Activated T-cell treated with anti-CD3 and anti-CD28 coated beads, Interleukin-2, amount 50 U/mL, for 4 hours (primary cell): ENCODE measurements at regions not wholly inside any gene's neighbourhood (a gene's known extent, or its start where the extent isn't known, plus 50 kb on each side); places are given as distances from the start of the nearest gene placed in this dataset.
"Not testable (repeated sequence)": the region's sequence is repeated elsewhere in the genome, so short reads cannot be mapped to it uniquely, and the experiment has no call there.

Experiments used
- ATAC-seq, 2 donors: fragments of 200-7000 bp; cut with Tn5 transposase; one replicate each; pipeline ENCODE4 v1.10.0; 2021
- DNase-seq: peaks from one replicate; pipeline ENCODE4 v3.0.0-alpha.2; 2020
- H3K27me3 Mint-ChIP-seq: one replicate; pipeline ENCODE4 v1.8.0; 2021; ENCODE audit warnings: low read depth, mixed read lengths
- H3K36me3 Mint-ChIP-seq: one replicate; pipeline ENCODE4 v1.8.0; 2022; ENCODE audit warnings: mixed read lengths; ENCODE audit not compliant: insufficient read depth
- H3K4me1 Mint-ChIP-seq: one replicate; pipeline ENCODE4 v1.8.0; 2021; ENCODE audit warnings: low read depth, mixed read lengths
- H3K4me3 Mint-ChIP-seq: one replicate; pipeline ENCODE4 v1.8.0; 2021; ENCODE audit warnings: mild to moderate bottlenecking, moderate library complexity, mixed read lengths
- H3K9me3 Mint-ChIP-seq: one replicate; pipeline ENCODE4 v1.8.0; 2021; ENCODE audit warnings: mixed read lengths

DNA sequence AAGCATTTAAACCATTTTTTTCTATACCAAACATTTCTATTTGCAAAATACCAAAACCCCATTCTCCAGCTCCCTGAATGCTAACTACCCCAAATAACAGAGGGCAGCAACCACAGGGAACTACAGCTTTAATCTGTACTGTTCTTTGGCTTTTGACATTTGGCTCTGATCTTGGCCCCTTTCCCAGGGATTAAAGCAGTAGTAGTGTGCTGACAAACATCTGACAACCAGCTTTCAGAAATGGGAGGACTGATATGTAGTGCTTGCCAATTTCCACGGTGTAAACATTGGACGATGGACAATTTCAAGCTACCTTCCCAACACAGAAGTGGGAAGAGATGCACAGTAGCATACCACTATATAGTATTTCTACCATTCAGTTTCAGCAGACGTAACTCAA lies 88.4 kb upstream of the TEAD1 start:
- ATAC-seq: no peak
- no peak for DNase-seq
- no peak overlapping the region for H3K4me3 Mint-ChIP-seq
- peaks cover 3% of the 10 kb centered on the region for H3K4me1 Mint-ChIP-seq
- H3K36me3 Mint-ChIP-seq: no peaks in the 10 kb centered on the region
- peaks cover 12% of the 10 kb centered on the region for H3K27me3 Mint-ChIP-seq
- H3K9me3 Mint-ChIP-seq: no peaks in the 10 kb centered on the region

DNA sequence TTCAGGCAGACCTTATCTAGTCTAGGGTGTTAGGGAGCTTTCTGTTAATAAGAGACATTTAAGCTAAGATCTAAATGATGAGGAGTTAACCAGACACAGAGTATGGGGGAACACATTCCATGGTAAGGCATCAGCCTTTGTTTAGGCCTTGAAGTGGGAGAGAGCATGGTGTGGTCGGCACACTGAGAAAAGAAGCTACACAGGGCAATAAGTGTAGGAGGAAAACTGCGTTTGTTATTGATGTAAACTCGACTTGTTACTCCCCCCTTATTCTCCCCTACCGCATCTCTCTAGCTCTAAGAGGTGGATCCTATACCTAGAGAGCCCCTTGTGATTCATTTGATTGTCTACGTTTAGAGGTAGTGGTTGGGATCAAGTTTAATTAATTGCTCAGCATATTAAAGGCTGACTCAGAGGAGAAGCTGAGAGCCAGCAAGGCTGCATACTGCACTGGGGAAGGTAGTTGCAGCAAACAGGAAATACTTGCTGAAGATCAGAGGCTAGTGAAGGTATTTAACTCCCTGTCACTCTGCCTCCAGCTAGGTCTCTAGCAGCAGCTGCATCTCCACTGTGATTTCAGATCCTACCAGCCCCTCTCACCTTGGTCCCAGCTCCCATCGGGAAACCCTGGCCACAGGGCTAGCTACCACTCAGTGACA lies 86.8 kb upstream of the TEAD1 start:
- Mint-ChIP-seq H3K4me1 (peaks cover 3% of the 10 kb centered on the region), H3K36me3 (no peaks in the 10 kb centered on the region), H3K9me3 (no peaks in the 10 kb centered on the region), H3K27me3 (peaks cover 11% of the 10 kb centered on the region), H3K4me3 (no peak overlapping the region)
- DNase-seq (no peak), ATAC-seq (no peak)

DNA sequence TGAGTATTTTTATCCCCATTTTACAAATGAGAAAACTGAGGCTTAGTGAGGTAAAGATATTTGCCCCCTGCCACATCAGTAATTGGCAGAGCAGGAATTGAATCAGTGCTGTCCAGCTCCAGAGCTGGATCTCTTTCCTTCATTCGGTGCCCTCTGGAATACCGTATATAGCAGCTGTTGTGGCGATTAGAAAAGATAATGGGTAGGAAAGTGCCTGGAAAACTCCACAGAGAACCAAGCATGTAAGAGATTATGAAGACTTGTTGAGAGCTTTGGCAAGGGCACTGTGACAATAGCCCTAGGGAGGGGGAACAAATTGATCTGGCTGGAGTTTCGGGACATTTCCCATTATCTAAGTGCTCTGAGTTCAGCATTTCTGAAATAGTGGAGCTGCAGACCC lies 82.5 kb upstream of the TEAD1 start:
- no peak for ATAC-seq
- H3K4me1 Mint-ChIP-seq: peaks cover 3% of the 10 kb centered on the region
- no peak overlapping the region for H3K4me3 Mint-ChIP-seq
- no peak for DNase-seq
- no peaks in the 10 kb centered on the region for H3K36me3 Mint-ChIP-seq
- H3K9me3 Mint-ChIP-seq: peaks cover 6% of the 10 kb centered on the region
- H3K27me3 Mint-ChIP-seq: peaks cover 11% of the 10 kb centered on the region

DNA sequence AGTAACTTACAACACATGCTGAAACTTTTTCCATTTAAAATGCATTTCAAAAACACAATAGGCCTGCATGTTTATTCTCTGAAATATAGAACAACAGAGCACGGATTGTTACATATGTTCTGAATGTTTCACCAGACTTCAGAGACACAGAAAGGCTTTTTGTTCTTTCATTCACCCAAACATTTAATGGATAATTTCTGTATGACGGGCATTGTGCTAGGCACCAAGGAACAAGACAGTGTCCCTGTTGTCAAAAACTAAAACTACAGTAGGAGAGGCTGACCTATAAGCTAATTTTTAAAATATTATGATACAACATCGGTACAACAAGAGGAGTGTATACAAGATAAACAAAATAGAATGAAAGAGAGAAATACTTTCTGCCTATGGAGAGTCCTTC lies 81.9 kb upstream of the TEAD1 start:
- Mint-ChIP-seq H3K36me3 (no peaks in the 10 kb centered on the region), H3K9me3 (peaks cover 6% of the 10 kb centered on the region), H3K4me1 (peaks cover 2% of the 10 kb centered on the region), H3K4me3 (no peak overlapping the region), H3K27me3 (peaks cover 11% of the 10 kb centered on the region)
- DNase-seq: no peak
- no peak for ATAC-seq

DNA sequence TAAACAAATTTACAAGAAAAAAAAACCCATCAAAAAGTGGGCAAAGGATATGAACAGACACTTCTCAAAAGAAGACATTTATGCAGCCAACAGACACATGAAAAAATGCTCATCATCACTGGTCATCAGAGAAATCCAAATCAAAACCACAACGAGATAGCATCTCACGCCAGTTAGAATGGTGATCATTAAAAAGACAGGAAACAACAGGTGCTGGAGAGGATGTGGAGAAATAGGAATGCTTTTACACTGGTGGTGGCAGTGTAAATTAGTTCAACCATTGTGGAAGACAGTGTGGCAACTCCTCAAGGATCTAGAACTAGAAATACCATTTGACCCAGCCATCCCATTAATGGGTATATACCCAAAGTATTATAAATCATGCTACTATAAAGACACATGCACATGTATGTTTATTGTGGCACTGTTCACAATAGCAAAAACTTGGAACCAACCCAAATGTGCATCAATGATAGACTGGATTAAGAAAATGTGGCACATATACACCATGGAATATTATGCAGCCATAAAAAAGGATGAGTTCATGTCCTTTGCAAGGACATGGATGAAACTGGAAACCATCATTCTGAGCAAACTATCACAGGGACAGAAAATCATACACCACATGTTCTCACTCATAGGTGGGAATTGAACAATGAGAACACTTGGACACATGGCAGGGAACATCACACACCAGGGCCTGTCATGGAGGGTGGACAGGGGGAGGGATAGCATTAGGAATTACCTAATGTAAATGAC lies 79.0 kb upstream of the TEAD1 start:
- not testable (repeated sequence) for H3K9me3 Mint-ChIP-seq

DNA sequence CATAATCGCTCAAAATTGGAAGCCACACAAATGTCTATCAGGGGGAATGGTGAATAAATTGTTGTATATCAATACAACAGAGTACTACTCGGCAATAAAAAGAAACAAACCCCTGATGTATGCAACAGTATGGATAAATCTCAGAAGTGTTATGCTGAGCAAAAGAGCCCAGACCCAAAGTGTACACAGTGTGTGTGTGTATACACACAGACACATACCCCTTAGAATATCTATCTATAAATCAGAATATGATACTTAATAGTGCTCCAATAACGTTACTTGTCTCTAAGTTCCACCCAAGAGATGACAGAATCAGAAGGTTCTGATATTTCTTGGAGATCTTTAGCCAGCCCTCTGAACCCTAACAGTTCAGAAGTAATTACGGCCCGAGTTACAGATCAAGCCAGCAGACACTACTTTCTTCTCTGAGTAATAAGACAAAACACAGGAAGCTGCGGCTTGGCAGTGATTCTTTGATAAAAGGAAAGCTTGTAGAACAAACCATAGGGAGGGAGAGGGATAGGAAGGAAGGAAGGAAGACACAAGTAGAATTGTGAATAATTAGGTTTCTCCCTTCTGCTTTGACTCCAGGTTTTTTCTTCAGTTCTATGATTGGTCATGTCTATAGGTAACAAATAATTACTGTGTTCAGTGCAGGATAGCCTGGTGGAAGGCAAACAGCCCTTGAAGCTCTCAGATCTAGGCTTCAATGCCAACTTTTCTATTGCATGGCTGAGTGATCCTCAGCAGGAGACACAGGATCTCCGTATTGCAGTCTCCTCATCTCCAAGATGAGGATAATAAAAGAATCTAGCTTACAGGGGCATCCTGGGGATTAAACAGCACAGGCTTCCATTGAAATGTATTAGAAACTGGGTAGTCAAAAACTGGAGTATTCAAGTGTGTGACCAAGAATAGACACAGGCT lies 75.6 kb upstream of the TEAD1 start:
- Mint-ChIP-seq H3K9me3 (peaks cover 6% of the 10 kb centered on the region), H3K36me3 (no peaks in the 10 kb centered on the region), H3K4me3 (no peak overlapping the region), H3K4me1 (peaks cover 16% of the 10 kb centered on the region), H3K27me3 (peaks cover 11% of the 10 kb centered on the region)
- ATAC-seq (no peak), DNase-seq (no peak)

More for the DNA sequence above, 79.0 kb upstream of the TEAD1 start:
- ATAC-seq, H3K4me3 Mint-ChIP-seq, DNase-seq, H3K36me3 Mint-ChIP-seq, H3K27me3 Mint-ChIP-seq: not testable (repeated sequence)
- peaks cover 16% of the 10 kb centered on the region for H3K4me1 Mint-ChIP-seq

DNA sequence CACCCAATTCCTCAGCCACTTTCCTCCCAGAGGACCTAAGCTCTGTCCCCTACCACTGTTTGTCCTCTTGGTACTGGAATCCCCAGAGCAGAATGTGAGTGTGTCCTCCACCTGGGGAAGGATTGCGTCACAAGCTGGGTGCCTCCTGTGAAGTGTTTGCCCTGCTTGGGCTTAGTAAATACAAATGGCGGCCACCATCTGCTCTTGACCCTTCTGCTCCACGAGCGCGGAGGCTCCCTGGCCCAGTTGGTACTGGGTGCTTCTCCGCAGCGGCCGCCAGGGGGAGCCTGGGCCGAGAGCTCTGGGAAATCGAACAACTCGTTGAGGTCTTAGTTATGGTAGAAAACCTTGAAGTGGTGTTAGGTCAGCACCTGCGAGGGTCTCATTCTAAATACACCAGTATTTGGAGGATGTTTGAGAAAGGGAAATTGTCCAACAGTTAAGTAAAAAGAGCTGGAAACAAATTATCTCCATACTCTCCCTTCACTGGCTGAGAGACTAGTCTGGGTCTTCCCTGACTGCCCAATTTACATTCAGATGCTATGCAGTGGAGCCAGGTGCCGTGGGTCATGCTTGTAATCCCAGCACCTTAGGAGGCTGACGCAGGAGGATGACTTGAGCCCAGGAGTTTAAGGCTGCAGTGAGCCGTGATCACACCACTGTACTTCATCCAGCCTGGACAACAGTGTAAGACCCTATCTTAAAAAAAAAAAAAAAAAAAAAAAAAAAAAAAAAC lies 74.6 kb upstream of the TEAD1 start:
- Mint-ChIP-seq H3K27me3 (peaks cover 14% of the 10 kb centered on the region), H3K4me1 (peaks cover 16% of the 10 kb centered on the region), H3K4me3 (no peak overlapping the region), H3K36me3 (no peaks in the 10 kb centered on the region), H3K9me3 (peaks cover 3% of the 10 kb centered on the region)
- ATAC-seq (peak in 1 of 2 donors; percentile 46), DNase-seq (peak; percentile 30)

DNA sequence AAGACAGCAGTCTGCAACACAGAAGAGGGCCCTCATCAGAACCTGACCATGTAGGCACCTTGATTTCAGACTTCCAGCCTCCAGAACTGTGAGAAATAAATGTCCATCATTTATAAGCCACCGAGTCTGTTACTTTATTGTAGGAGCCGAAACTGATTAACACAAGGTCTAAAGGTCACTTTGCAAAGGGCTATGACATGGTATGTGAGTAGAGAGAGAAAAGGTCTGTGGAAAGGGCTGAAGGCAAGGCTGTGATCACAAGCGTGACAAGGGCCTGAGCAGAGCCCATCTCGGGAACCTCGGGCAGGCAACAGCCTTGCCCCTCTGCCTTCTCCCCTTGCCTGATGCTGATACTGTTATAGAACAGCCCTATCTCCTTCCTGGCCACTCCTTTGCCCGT lies 73.4 kb upstream of the TEAD1 start:
- no peaks in the 10 kb centered on the region for H3K9me3 Mint-ChIP-seq
- H3K27me3 Mint-ChIP-seq: peaks cover 14% of the 10 kb centered on the region
- H3K4me1 Mint-ChIP-seq: peaks cover 16% of the 10 kb centered on the region
- ATAC-seq (no peak), DNase-seq (no peak)
- H3K36me3 Mint-ChIP-seq: no peaks in the 10 kb centered on the region
- no peak overlapping the region for H3K4me3 Mint-ChIP-seq

DNA sequence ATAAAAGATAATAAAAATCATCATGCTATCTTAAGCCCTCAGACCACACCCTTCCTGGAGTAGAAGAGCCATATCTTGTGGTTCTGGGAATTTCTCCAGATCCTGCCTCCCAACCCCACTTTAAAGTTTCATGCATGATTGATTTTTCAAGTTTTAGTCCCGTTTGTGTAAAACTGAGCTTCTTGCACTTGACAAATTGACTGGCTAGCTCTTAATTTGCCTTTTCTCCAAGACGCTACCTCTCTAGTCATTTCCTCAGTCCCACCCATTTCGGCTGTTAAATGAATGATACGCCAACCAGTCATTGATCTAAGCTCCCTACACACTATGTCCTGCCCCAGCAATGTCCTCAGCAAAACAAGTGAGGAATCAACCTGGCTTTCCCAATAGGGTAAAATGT lies 71.8 kb upstream of the TEAD1 start:
- no peak overlapping the region for H3K4me3 Mint-ChIP-seq
- ATAC-seq: no peak
- no peaks in the 10 kb centered on the region for H3K9me3 Mint-ChIP-seq

DNA sequence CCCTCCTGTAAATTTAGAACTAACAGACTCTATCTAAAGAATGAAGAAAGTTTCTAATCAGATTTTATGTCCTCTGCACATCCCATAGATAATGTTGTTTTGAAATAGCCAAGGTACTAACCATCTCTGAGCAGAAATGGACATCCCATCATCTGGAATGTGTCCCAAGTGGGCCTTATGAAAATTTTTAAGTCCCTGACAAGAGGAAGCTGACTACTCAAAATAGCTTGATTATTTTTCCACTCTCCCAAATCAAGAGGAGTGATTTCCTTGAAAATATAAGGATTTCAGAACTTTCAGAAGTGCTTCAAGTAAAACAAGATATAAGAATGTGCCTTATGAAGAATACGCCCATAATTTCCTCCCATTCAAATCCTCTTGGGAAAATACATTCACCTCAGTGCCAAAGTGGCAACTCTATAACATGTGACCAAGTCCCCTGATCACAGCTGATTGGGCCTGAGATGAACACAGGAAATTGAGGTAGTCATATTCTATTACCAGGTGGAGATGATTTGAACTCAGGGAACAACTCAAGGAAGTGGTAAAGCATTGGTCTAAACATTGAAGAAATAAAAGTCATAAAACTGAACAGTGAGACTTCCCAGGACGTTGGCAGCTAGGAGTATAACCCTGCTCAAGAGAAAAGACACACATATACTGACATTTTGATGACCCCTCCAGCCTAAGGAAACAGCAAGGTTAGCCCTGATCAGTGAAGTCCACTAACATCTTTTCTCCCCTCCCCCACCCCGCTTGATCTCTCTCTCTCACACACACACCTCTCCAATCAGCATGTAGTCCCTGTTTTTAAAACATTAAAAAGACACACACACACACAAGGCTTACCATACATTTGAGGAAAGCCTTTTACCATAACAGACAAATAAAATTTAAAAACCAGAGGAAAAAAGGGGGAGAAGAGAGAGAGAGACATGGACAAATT lies 70.8 kb upstream of the TEAD1 start:
- peaks cover 19% of the 10 kb centered on the region for H3K27me3 Mint-ChIP-seq
- ATAC-seq (no peak), DNase-seq (no peak)
- H3K9me3 Mint-ChIP-seq: no peaks in the 10 kb centered on the region
- peaks cover 9% of the 10 kb centered on the region for H3K4me1 Mint-ChIP-seq
- H3K36me3 Mint-ChIP-seq: no peaks in the 10 kb centered on the region
- H3K4me3 Mint-ChIP-seq: no peak overlapping the region

More for the DNA sequence above, 71.8 kb upstream of the TEAD1 start:
- no peak for DNase-seq
- peaks cover 19% of the 10 kb centered on the region for H3K27me3 Mint-ChIP-seq
- peaks cover 15% of the 10 kb centered on the region for H3K4me1 Mint-ChIP-seq
- H3K36me3 Mint-ChIP-seq: no peaks in the 10 kb centered on the region

DNA sequence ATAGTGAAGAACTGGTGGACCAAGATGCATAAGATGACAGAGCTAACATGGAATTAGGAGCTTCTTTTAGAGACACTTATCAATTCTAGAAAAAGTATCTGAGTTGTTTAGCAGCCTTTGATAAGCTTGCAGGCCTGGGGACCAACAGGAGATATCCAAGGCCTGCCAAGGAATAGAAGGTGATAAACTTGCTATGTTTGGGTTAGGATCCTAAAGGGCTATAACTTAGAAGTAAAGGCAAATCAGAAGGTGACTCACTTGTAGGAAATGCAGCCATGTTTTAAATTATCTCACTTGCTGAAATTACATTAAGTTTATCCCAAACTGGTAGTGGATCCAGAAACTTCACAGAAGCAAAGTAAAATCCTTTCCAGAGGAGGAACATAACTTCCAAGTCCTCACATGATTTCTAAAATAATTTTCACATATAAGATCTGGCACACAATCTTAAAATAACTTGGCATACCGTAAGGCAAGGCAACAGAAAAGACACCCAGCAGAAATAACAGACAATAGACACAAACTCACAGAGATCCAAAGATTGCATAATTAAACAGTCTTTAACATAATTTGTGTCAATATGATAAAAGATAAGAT lies 69.6 kb upstream of the TEAD1 start:
- DNase-seq (no peak), ATAC-seq (no peak)
- peaks cover 4% of the 10 kb centered on the region for H3K9me3 Mint-ChIP-seq
- H3K36me3 Mint-ChIP-seq: no peaks in the 10 kb centered on the region
- H3K27me3 Mint-ChIP-seq: peaks cover 21% of the 10 kb centered on the region
- no peak overlapping the region for H3K4me3 Mint-ChIP-seq
- no peaks in the 10 kb centered on the region for H3K4me1 Mint-ChIP-seq

DNA sequence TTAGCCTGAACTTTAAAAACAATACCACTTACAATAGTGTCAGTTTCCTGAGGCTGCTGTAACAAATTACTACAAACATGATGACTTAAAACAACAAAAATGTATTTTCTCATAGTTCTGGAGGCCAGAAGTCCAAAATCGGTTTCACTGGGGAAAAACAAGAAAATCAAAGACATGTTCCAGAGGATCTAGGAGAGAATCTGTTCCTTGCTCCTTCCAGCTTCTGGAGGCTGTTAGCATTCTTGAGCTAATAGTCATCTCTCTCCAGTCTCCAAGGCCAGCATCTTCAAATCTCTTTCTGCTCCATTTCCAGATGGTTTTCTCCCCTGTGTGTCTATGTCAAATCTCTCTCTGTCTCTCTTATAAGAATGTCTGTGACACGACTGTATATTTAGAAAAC lies 67.6 kb upstream of the TEAD1 start:
- Mint-ChIP-seq H3K27me3 (peaks cover 18% of the 10 kb centered on the region), H3K36me3 (no peaks in the 10 kb centered on the region), H3K4me3 (no peak overlapping the region), H3K9me3 (peaks cover 17% of the 10 kb centered on the region), H3K4me1 (no peaks in the 10 kb centered on the region)
- DNase-seq (no peak), ATAC-seq (no peak)

DNA sequence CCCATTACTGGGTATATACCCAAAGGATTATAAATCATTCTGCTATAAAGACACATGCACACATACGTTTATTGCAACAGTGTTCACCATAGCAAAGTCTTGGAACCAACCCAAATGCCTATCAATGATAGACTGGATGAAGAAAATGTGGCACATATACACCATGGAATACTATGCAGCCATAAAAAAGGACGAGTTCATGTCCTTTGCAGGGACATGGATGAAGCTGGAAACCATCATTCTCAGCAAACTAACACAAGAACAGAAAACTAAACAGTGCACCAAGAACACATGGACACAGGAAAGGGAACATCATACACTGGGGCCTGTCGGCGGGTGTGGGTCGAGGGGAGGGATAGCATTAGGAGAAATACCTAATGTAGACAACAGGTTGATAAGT lies 65.5 kb upstream of the TEAD1 start:
- H3K36me3 Mint-ChIP-seq, ATAC-seq, H3K4me3 Mint-ChIP-seq, H3K4me1 Mint-ChIP-seq, DNase-seq: not testable (repeated sequence)
- peaks cover 34% of the 10 kb centered on the region for H3K9me3 Mint-ChIP-seq
- H3K27me3 Mint-ChIP-seq: peaks cover 14% of the 10 kb centered on the region
